Hepatocyte (in vitro differentiated cells): ENCODE measurements at regions not wholly inside any gene's neighbourhood (a gene's known extent, or its start where the extent isn't known, plus 50 kb on each side); places are given as distances from the start of the nearest gene placed in this dataset.
"Not testable (repeated sequence)": the region's sequence is repeated elsewhere in the genome, so short reads cannot be mapped to it uniquely, and the experiment has no call there.

Experiments used
- DNase-seq: peaks from one replicate; pipeline ENCODE4 v3.0.0-alpha.2; 2016; ENCODE audit warnings: low spot score
- H2AFZ ChIP-seq: fragments of 200-600 bp; sonication (generic); 2 replicates; pipeline ENCODE4 v1.6.0; 2016; ENCODE audit warnings: antibody characterized with exemption, mild to moderate bottlenecking
- H3K27ac ChIP-seq: fragments of 200-600 bp; sonication (generic); 2 replicates; pipeline ENCODE4 v1.5.1; 2016; ENCODE audit warnings: mild to moderate bottlenecking
- H3K27me3 ChIP-seq: fragments of 200-600 bp; sonication (generic); 2 replicates; pipeline ENCODE4 v1.6.1; 2016
- H3K36me3 ChIP-seq: fragments of 200-600 bp; sonication (generic); replicated peaks from 2 replicates; pipeline ENCODE4 v1.5.1; 2016; ENCODE audit warnings: low read depth; ENCODE audit not compliant: insufficient read depth
- H3K4me1 ChIP-seq: fragments of 200-600 bp; sonication (generic); 2 replicates; pipeline ENCODE4 v1.5.1; 2016; ENCODE audit warnings: mild to moderate bottlenecking, moderate library complexity; ENCODE audit not compliant: insufficient read depth
- H3K4me2 ChIP-seq: fragments of 200-600 bp; sonication (generic); 2 replicates; pipeline ENCODE4 v1.6.0; 2016
- H3K4me3 ChIP-seq: fragments of 200-600 bp; sonication (generic); 2 replicates; pipeline ENCODE4 v1.5.1; 2016; ENCODE audit warnings: mild to moderate bottlenecking
- H3K79me2 ChIP-seq: fragments of 200-600 bp; sonication (generic); 2 replicates; pipeline ENCODE4 v1.6.0; 2017; ENCODE audit warnings: mild to moderate bottlenecking
- H3K9me2 ChIP-seq: fragments of 200-600 bp; sonication (generic); replicated peaks from 2 replicates; pipeline ENCODE4 v1.6.0; 2017; ENCODE audit warnings: mild to moderate bottlenecking; ENCODE audit not compliant: insufficient read depth
- H3K9me3 ChIP-seq: fragments of 200-600 bp; sonication (generic); 2 replicates; pipeline ENCODE4 v1.5.1; 2016; ENCODE audit warnings: low read depth, mild to moderate bottlenecking
- H4K20me1 ChIP-seq: fragments of 200-600 bp; sonication (generic); 2 replicates; pipeline ENCODE4 v1.6.0; 2016; ENCODE audit warnings: mild to moderate bottlenecking; ENCODE audit not compliant: insufficient read depth, poor library complexity, severe bottlenecking
- CTCF ChIP-seq: fragments of 200-600 bp; sonication (generic); IDR thresholded peaks from 2 replicates; pipeline ENCODE4 v1.5.1; 2016; ENCODE audit warnings: antibody characterized with exemption, mild to moderate bottlenecking; ENCODE audit not compliant: poor library complexity
- EZH2 ChIP-seq: fragments of 200-600 bp; sonication (generic); IDR thresholded peaks from 2 replicates; pipeline ENCODE4 v1.6.1; 2016; ENCODE audit warnings: antibody characterized with exemption, mild to moderate bottlenecking, borderline replicate concordance
- EZH2phosphoT487 ChIP-seq: fragments of 200-600 bp; sonication (generic); IDR thresholded peaks from one replicate; pipeline ENCODE4 v1.6.1; 2018; ENCODE audit warnings: antibody characterized with exemption, mild to moderate bottlenecking, low read depth, moderate library complexity; ENCODE audit not compliant: unreplicated experiment, severe bottlenecking
- WGBS: methylation state at CpG from one replicate; pipeline ENCODE4 v1.1.6; 2016; ENCODE audit warnings: low lambda C conversion rate; ENCODE audit errors: missing lambda C conversion rate; 5-methylcytosine and 5-hydroxymethylcytosine counted together

- H3K4me2 ChIP-seq: peak overlapping the region; percentile 9
- peak overlapping the region; percentile 61 for H3K27ac ChIP-seq
- no peak overlapping the region for H3K4me3 ChIP-seq
- H3K36me3 ChIP-seq: no peaks in the 10 kb centered on the region
- H3K27me3 ChIP-seq: no peaks in the 10 kb centered on the region
- peak; percentile 52 for DNase-seq
- no peak overlapping the region for H2AFZ ChIP-seq
- 63% methylated on average over 6 of the region's 6 CpGs for WGBS
- H3K4me1 ChIP-seq: peaks cover 15% of the 10 kb centered on the region
- H3K79me2 ChIP-seq: no peaks in the 10 kb centered on the region
- TF ChIP-seq CTCF: no peak
- TF ChIP-seq EZH2phosphoT487: no peak
- TF ChIP-seq EZH2: no peak
- no peaks in the 10 kb centered on the region for H4K20me1 ChIP-seq
- H3K9me3 ChIP-seq: peaks cover 14% of the 10 kb centered on the region
- no peaks in the 10 kb centered on the region for H3K9me2 ChIP-seq
Observed at GRCh38 chr11:130677486-130678153, 229.2 kb downstream of the ADAMTS15 start.

GRCh38 chr11:130679247-130679646, 230.8 kb downstream of the ADAMTS15 start:
- Histone ChIP-seq H3K4me3 (no peak overlapping the region), H2AFZ (no peak overlapping the region), H3K79me2 (no peaks in the 10 kb centered on the region), H3K4me1 (peaks cover 14% of the 10 kb centered on the region), H4K20me1 (no peaks in the 10 kb centered on the region), H3K4me2 (no peak overlapping the region), H3K9me2 (no peaks in the 10 kb centered on the region), H3K9me3 (peaks cover 14% of the 10 kb centered on the region), H3K27ac (no peak overlapping the region), H3K27me3 (no peaks in the 10 kb centered on the region), H3K36me3 (no peaks in the 10 kb centered on the region)
- TF ChIP-seq CTCF (no peak), EZH2phosphoT487 (no peak), EZH2 (no peak)
- 86% methylated on average over 4 of the region's 4 CpGs for WGBS
- DNase-seq: no peak

DNA sequence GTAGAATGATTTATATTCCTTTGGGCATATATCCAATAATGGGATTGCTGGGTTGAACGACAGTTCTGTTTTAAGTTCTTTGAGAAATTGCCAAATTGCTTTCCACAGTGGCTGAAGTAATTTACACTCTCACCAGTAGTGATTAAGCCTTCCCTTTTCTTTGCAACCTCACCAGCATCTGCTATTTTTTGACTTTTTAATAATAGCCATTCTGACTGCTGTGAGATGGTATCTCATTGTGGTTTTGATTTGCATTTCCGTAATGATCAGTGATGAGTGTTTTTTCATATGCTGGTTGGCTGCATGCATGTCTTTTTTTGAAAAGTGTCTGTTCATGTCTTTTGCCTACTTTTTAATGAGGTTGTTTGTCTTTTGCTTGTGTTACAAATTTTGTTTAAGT, 233.8 kb downstream of the SNX19 start:
- H3K27me3 ChIP-seq, DNase-seq, H4K20me1 ChIP-seq, H3K4me1 ChIP-seq, H3K36me3 ChIP-seq, H3K27ac ChIP-seq, H3K9me2 ChIP-seq, H3K79me2 ChIP-seq, H3K4me2 ChIP-seq, H3K4me3 ChIP-seq, H2AFZ ChIP-seq: not testable (repeated sequence)
- H3K9me3 ChIP-seq: peaks cover 14% of the 10 kb centered on the region
- WGBS: 90% methylated on average over 2 of the region's 2 CpGs

DNA sequence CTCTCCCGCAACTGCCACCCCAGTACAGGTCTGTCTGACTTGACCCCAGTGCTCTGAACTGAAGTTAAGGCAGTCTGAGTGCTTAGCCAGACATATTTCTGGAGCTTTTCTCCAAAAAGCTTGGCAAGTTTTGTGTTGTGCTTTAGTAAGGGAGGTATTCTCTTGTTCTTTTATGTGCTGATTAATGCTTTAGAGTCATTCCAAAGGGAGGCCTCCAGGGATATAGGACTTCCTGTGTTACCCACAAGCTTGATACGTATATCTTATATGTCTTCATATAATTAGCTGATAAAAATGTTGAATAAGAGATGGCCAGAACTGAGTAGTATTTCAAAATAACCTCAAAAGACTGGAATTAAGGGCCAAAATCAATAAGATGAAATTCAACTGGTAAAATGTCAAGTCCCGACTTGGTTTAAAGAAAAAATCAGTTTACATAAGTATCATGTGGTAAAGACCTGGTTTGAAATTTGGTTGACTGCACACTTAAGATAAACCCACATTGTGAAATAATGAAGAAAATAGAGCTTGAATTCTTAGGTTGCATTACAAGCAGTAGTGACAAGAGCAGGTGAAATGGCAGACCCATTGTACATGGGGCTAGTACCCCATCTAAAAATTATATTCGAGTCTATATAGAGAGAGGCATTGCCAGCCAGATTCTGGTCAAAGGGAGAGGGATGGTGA, 226.9 kb downstream of the SNX19 start:
- no peak for DNase-seq
- H3K4me3 ChIP-seq: no peak overlapping the region
- TF ChIP-seq CTCF: no peak
- TF ChIP-seq EZH2: no peak
- TF ChIP-seq EZH2phosphoT487: no peak
- 86% methylated on average over 4 of the region's 4 CpGs for WGBS
- H2AFZ ChIP-seq: no peak overlapping the region
- no peaks in the 10 kb centered on the region for H3K9me2 ChIP-seq
- no peaks in the 10 kb centered on the region for H3K4me1 ChIP-seq
- H3K27me3 ChIP-seq: no peaks in the 10 kb centered on the region
- H3K36me3 ChIP-seq: no peaks in the 10 kb centered on the region
- H3K79me2 ChIP-seq: no peaks in the 10 kb centered on the region
- H4K20me1 ChIP-seq: no peaks in the 10 kb centered on the region
- no peak overlapping the region for H3K4me2 ChIP-seq
- no peak overlapping the region for H3K27ac ChIP-seq
- H3K9me3 ChIP-seq: no peaks in the 10 kb centered on the region
